ENCODE measurements at regions not wholly inside any gene's neighbourhood (a gene's known extent, or its start where the extent isn't known, plus 50 kb on each side); places are given as distances from the start of the nearest gene placed in this dataset.
A peak's percentile ranks its signal among the peaks of the same experiment; 100 is the strongest.

- no peak for DNase-seq
- ATAC-seq = no peak
- intact Hi-C loops (cut with DNase I) = no loop called here
These were observed 660.3 kb upstream of the WWC1 start for GRCh38 chr5:167631191-167631590.

GRCh38 chr5:167633114-167633513, 658.3 kb upstream of the WWC1 start:
- intact Hi-C loops (cut with DNase I) = no loop called here
- DNase-seq (no peak), ATAC-seq (no peak)

GRCh38 chr5:167633931-167634341, 657.5 kb upstream of the WWC1 start:
- intact Hi-C loops (cut with DNase I) = no loop called here
- DNase-seq = no peak
- ATAC-seq = no peak

DNA sequence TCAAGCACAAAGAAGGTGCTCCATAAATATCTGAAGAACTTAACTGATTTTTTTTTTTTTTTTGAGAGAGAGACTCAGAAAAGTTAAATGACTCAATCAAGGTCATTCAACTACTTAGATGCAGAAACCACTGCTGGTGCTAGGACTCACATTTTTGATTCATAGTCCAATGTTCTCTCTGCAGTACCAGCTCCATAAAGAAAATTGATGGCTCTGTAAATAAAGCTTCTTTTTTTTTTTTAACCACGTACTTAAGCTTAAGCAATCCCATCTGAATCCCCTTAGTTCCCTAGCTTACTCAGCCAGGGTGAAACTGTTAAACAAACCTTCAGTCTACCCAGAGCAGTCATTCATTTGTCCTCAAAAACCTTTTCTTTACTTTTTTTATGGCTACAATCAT, 657.0 kb upstream of the WWC1 start:
- intact Hi-C loops (cut with DNase I) = no loop called here
- no peak for ATAC-seq
- DNase-seq = no peak

- ATAC-seq = no peak
- no peak for DNase-seq
- intact Hi-C loops (cut with DNase I) = no loop called here
These were observed 652.6 kb upstream of the WWC1 start for GRCh38 chr5:167638816-167639215.

DNA sequence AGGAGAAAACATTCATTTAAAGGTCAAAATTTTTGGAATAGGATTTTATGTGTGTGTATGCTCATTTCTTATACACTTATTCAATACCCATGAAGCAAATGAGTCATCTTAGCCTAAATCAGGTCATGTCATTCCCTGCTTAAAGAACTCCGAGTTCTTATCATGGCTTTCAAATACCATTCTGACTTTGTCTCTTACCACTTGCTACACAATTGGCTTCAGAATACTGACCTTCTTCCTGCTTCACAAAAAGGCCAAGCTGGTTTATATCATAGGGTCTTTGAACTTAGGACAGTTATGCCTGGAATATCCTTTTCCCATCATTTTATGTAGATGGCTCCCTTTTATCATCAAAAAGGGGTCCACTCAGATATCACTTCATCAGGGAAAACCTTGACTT, 652.2 kb upstream of the WWC1 start:
- intact Hi-C loops (cut with DNase I) = no loop called here
- DNase-seq = no peak
- ATAC-seq = no peak

GRCh38 chr5:167639766-167640165, 651.7 kb upstream of the WWC1 start:
- DNase-seq (no peak), ATAC-seq (no peak)
- intact Hi-C loops (cut with DNase I) = no loop called here

GRCh38 chr5:167642181-167642580, 649.3 kb upstream of the WWC1 start:
- ATAC-seq = no peak
- DNase-seq = no peak
- intact Hi-C loops (cut with DNase I) = no loop called here

DNA sequence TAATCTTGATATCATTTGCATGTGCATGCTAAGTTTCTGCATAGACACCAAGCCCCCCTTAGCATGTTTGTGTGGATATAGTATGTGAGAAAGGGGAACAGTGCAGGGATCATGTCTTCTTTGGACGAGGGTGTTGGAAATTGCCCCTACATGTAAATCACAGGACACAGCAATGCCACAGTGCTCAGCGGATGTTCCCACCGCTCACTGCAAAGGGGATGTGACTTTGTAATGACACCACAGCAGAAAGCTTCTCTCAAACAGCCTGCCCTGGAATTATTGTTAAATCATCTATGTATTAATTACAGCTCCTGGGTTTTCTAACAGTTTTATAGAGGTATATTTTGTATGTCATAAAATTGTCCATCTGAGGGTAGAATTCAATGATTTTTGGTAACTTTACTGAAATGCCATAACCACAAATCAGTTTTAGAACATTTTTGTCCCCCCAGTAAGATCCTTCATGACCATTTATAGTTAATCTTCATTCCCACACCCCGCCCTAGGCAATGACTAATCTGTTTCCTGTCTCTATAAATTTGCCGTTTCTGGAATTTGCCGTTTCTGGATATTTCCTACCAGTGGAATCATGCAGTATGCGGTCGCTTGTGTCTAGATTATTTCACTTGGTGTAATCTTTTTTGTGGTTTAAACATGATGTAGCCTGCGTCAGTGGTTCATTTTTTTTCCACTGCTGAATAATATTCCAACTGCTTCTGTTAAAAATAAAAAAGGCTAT, 648.5 kb upstream of the WWC1 start:
- ATAC-seq (peak in 1 of 2 donors; percentile 37), DNase-seq (no peak)
- intact Hi-C loops (cut with DNase I) = no loop called here

DNA sequence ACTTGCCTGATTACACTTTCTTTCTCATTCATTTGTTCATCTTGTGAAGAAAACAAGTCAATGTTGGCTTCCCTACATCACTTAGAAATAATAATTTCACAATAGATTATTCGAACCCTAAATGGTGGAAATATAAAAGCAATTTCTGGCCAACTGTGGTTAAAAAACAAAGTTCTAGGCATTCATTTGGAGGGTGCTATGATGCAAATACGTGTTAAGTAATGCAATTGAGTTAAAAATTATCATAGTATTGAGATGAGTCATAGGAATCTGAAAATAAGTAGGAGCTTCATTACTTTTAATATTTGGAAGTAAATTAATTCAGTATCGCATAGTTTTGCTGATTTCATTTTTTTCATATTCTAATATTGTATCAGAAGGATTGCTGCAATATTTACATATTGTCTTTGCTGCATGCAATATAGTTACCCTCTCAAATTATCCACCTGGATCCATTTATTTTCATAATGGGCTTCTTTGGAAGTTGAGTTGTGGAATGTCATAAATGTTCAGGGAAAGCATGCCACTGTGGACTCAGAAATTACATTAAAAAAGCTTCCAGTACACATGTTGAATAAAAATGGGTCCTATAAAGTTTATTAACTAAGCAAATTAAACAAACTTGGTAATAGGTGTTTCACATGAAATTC, 647.7 kb upstream of the WWC1 start:
- DNase-seq (no peak), ATAC-seq (no peak)
- intact Hi-C loops (cut with DNase I) = no loop called here

GRCh38 chr5:167644619-167645018, 646.8 kb upstream of the WWC1 start:
- ATAC-seq (no peak), DNase-seq (no peak)
- intact Hi-C loops (cut with DNase I) = no loop called here

- ATAC-seq (no peak), DNase-seq (no peak)
- intact Hi-C loops (cut with DNase I) = no loop called here
These were observed 642.0 kb upstream of the WWC1 start for GRCh38 chr5:167649471-167649870.

DNA sequence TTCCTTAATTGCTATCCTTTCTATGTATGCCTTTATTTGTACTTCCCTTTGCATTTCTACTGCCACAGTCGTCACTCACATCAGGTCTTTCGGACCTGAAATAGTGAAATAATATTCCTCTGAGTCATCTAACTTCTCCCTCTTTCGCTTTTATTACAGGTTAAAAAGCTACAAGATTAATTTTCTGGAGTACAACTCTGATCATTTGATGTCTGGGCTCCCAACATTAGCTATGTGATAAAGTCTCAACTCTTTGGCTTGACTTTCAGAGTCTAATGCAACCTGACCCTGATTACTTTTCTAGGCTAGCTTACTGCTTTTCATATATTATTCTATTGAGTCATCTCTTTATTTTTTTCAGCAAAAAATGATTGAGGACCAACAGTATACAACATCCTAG, 638.8 kb upstream of the WWC1 start:
- ATAC-seq = no peak
- DNase-seq = no peak
- intact Hi-C loops (cut with DNase I) = no loop called here

- ATAC-seq = no peak
- DNase-seq = no peak
- intact Hi-C loops (cut with DNase I) = no loop called here
These were observed 637.8 kb upstream of the WWC1 start for GRCh38 chr5:167653645-167654106.

GRCh38 chr5:167657016-167657415, 634.4 kb upstream of the WWC1 start:
- no peak for ATAC-seq
- intact Hi-C loops (cut with DNase I) = no loop called here
- no peak for DNase-seq

DNA sequence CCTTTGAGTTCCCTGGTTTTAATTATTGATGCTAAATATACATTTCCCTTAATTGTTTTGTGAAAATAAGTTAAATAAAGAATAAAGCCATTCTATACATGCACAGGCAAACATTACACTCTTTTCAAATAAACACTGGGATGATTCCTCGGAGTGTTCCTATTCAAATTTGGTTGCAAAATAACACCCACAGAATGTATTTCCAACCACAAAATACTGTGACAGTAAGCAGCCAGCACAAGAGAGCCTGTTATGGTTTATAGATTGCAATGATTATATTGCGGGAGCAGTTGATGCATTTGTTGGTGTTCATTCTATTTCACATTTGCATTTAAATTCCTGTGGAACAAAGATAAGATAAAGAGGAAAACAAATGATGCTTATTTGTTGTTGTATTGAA, 632.6 kb upstream of the WWC1 start:
- intact Hi-C loops (cut with DNase I) = no loop called here

GRCh38 chr5:167661605-167662004, 629.8 kb upstream of the WWC1 start:
- intact Hi-C loops (cut with DNase I) = no loop called here
- DNase-seq (no peak), ATAC-seq (no peak)

More for the DNA sequence above, 632.6 kb upstream of the WWC1 start:
- DNase-seq (no peak), ATAC-seq (no peak)

DNA sequence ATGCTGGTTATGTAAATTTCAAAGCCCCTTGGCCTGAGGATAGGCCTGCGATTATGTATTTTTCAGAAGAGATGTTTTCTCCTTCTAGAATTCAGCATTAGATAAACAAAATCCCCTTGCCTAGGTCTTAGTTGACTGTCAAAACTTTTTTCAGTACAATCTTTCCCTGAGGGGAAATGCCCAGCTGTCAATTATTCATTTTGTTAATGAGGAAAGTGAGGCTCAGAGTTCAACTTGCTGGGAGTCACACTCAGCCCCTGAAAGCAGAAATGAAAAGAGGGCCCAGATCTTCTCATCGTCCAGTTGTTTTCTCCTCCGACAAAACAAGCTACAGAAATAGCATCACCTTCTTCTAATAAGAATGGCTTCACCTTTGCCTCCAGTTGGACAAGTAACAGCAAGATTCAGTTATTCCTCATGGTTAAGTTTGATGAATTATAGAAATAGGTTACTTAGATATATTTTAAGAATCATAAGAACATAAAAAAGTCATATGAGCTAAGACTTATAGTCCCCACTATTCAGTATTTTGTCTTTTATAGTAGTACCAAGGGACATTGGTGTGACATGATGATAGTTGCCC, 627.1 kb upstream of the WWC1 start:
- no peak for DNase-seq
- ATAC-seq = no peak
- intact Hi-C loops (cut with DNase I) = no loop called here

DNA sequence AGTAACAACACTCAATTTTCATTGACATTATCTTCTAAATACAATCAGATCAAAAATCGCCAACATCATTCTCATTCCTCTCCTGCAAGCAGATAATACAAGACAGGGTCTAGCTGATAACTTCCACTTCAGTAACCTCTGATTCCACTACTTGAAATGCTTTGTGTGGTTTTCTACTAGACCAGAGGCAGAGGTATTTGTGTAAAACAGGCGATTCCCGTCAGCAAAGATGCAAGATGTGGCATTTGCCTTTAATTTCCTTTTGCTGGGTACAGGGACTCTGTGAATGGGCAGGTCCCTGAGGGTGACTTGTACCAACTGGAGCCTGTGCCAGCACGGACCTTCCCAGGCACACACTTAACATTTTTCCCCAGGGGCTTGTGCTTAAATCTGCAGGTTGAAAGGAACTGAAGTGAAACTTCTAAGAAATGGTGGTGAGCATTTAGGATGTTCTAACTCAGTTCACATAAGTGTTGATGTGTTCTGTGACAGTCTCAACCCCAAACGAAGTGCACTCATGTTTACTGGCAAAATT, 625.5 kb upstream of the WWC1 start:
- ATAC-seq = no peak
- no peak for DNase-seq
- intact Hi-C loops (cut with DNase I) = no loop called here

DNA sequence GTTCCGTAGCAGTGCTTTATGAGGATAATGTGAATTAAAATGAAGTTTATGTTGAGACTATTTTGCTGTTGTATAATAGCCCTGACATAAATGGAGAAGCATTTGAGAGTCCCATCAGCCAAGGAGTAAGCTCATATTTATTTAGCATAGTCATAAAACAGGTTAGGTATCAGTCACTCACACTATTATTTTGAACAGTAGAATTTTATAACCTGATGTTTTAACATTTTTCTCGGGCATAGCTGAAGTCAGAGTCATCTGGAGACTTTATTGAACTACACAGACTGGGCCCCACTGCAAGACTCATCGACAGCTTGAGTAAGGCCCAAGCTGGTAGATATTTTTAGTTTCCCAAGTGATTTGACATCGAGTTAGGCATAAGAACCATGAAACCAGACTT, 620.3 kb upstream of the WWC1 start:
- DNase-seq = no peak
- intact Hi-C loops (cut with DNase I) = no loop called here
- ATAC-seq = no peak

GRCh38 chr5:167673942-167674341, 617.5 kb upstream of the WWC1 start:
- intact Hi-C loops (cut with DNase I) = no loop called here

More at GRCh38 chr5:167673942-167674341, 617.5 kb upstream of the WWC1 start:
- DNase-seq (no peak), ATAC-seq (no peak)

Measured in left cardiac atrium (tissue), 4 donors.